ENCODE measurements at regions not wholly inside any gene's neighbourhood (a gene's known extent, or its start where the extent isn't known, plus 50 kb on each side); places are given as distances from the start of the nearest gene placed in this dataset.

GRCh38 chr21:43301409-43302061, 125.4 kb downstream of the SIK1 start:
- no peak for DNase-seq

- DNase-seq = no peak
Measured at GRCh38 chr21:43300496-43301408, 126.2 kb downstream of the SIK1 start.

- DNase-seq = no peak
Measured at GRCh38 chr21:43299441-43300277, 127.3 kb downstream of the SIK1 start.

- no peak for DNase-seq
Measured at GRCh38 chr21:43298546-43299440, 128.1 kb downstream of the SIK1 start.

GRCh38 chr21:43297989-43298388, 128.9 kb downstream of the SIK1 start:
- DNase-seq = no peak

GRCh38 chr21:43297391-43297981, 128.7 kb downstream of the CRYAA start:
- no peak for DNase-seq

GRCh38 chr21:43295066-43295958, 126.5 kb downstream of the CRYAA start:
- no peak for DNase-seq

- no peak for DNase-seq
Measured at GRCh38 chr21:43294194-43294902, 125.5 kb downstream of the CRYAA start.

GRCh38 chr21:43292866-43293142, 124.0 kb downstream of the CRYAA start:
- DNase-seq = no peak

- DNase-seq = no peak
Measured at GRCh38 chr21:43292041-43292865, 123.4 kb downstream of the CRYAA start.

- DNase-seq = no peak
Measured at GRCh38 chr21:43291347-43291950, 122.6 kb downstream of the CRYAA start.

GRCh38 chr21:43290421-43291346, 121.9 kb downstream of the CRYAA start:
- no peak for DNase-seq

- DNase-seq = no peak
Measured at GRCh38 chr21:43289966-43290365, 121.2 kb downstream of the CRYAA start.

- DNase-seq = no peak
Measured at GRCh38 chr21:43289442-43289841, 120.6 kb downstream of the CRYAA start.

GRCh38 chr21:43287795-43288755, 119.3 kb downstream of the CRYAA start:
- DNase-seq = no peak

- DNase-seq = no peak
Measured at GRCh38 chr21:43287111-43287760, 118.4 kb downstream of the CRYAA start.

All from bone marrow (tissue), 2 donors.